ENCODE measurements at regions not wholly inside any gene's neighbourhood (a gene's known extent, or its start where the extent isn't known, plus 50 kb on each side); places are given as distances from the start of the nearest gene placed in this dataset.
A peak's percentile ranks its signal among the peaks of the same experiment; 100 is the strongest.

GRCh38 chr9:1201262-1201661 is 151.1 kb downstream of the DMRT2 start:
- TF ChIP-seq CTCF (IDR thresholded peaks at IDR 0.05; ENCODE audit: unreplicated experiment) = no peak
- no peak overlapping the region for H3K27ac Mint-ChIP-seq
- peaks cover 10% of the 10 kb centered on the region for H3K4me1 Mint-ChIP-seq
- H3K9me3 Mint-ChIP-seq = peaks cover 3% of the 10 kb centered on the region
- H3K27me3 Mint-ChIP-seq (ENCODE audit: low read depth) = peaks cover 3% of the 10 kb centered on the region
- DNase-seq (ENCODE audit: low spot score in 2 of 2, unreplicated experiment in 2 of 2) = no peak
- H3K36me3 Mint-ChIP-seq = no peaks in the 10 kb centered on the region
- H3K4me3 Mint-ChIP-seq = no peak overlapping the region

GRCh38 chr9:1201901-1202300 is 151.7 kb downstream of the DMRT2 start:
- Mint-ChIP-seq H3K4me3 (no peak overlapping the region), H3K9me3 (no peaks in the 10 kb centered on the region), H3K4me1 (peaks cover 10% of the 10 kb centered on the region), H3K27me3 (ENCODE audit: low read depth) (peaks cover 3% of the 10 kb centered on the region), H3K27ac (no peak overlapping the region), H3K36me3 (no peaks in the 10 kb centered on the region)
- TF ChIP-seq CTCF (IDR thresholded peaks at IDR 0.05; ENCODE audit: unreplicated experiment) = no peak
- no peak for DNase-seq (ENCODE audit: low spot score in 2 of 2, unreplicated experiment in 2 of 2)

DNA sequence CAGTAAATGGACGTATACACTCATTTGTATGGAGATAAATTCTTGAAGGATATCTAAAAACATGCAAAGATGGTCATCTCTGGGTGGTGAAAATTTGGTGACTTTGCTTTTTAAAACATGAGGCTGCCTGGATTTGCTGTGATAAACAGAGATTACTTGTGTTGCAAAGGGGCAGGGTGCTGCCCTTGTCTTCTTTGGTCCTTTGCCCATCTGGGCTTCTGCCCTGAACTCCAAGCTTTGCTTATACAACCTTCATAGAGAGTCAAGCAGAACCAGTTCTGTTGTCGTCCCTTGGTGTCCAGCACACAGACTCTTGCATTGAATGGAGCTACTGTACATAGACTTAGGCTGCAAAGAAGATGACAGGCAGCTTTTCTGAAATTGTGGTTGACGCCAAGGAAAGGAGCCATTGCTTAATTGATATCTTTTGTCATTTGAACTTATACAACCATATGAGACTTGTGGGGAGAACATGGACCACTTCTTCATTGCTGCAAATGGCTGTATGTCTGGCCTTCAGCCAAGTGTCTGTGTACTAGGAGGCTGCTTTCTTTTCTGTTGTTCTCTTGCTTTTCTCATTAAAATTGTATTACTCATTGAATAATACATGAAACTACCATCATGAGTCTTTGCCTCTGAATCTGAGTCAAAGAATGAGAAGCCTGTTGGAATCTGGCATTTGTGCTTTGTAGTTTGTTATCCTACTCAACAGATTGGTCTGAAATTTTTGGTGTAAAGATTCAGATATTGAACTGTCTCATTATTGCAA is 152.5 kb downstream of the DMRT2 start:
- Mint-ChIP-seq H3K27ac (no peak overlapping the region), H3K4me1 (peaks cover 7% of the 10 kb centered on the region), H3K4me3 (no peak overlapping the region), H3K9me3 (no peaks in the 10 kb centered on the region), H3K27me3 (ENCODE audit: low read depth) (peaks cover 3% of the 10 kb centered on the region), H3K36me3 (no peaks in the 10 kb centered on the region)
- no peak for TF ChIP-seq CTCF (IDR thresholded peaks at IDR 0.05; ENCODE audit: unreplicated experiment)
- no peak for DNase-seq (ENCODE audit: low spot score in 2 of 2, unreplicated experiment in 2 of 2)

DNA sequence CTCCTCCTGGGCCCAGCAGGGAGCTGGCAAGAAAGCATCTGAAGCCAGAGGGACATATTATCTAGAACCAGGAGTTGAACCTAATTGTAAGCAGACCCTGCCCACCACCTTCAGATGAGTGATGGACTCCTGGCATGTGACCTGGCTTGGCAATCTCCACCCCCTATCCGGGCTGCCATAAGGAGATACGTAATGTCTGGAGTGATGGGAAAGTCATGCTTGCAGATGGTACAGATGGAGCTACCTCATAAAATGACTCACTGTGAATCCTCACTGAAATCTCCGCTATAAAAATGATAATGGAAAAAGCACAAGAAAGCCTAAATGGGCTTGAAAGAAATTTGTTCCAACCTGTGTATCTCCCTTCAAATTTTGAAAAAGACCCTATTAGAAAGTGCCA is 157.5 kb downstream of the DMRT2 start:
- Mint-ChIP-seq H3K27me3 (ENCODE audit: low read depth) (peaks cover 1% of the 10 kb centered on the region), H3K4me3 (no peak overlapping the region), H3K9me3 (peaks cover 6% of the 10 kb centered on the region), H3K4me1 (peaks cover 4% of the 10 kb centered on the region), H3K36me3 (no peaks in the 10 kb centered on the region), H3K27ac (peak overlapping the region; percentile 11)
- no peak for TF ChIP-seq CTCF (IDR thresholded peaks at IDR 0.05; ENCODE audit: unreplicated experiment)
- DNase-seq (ENCODE audit: low spot score in 2 of 2, unreplicated experiment in 2 of 2) = no peak

GRCh38 chr9:1208157-1208556 is 158.0 kb downstream of the DMRT2 start:
- Mint-ChIP-seq H3K9me3 (peaks cover 6% of the 10 kb centered on the region), H3K27ac (peak overlapping the region; percentile 11), H3K4me3 (no peak overlapping the region), H3K36me3 (no peaks in the 10 kb centered on the region), H3K4me1 (peaks cover 4% of the 10 kb centered on the region), H3K27me3 (ENCODE audit: low read depth) (peaks cover 1% of the 10 kb centered on the region)
- no peak for DNase-seq (ENCODE audit: low spot score in 2 of 2, unreplicated experiment in 2 of 2)
- TF ChIP-seq CTCF (IDR thresholded peaks at IDR 0.05; ENCODE audit: unreplicated experiment) = no peak

Data from mesothelial cell of epicardium (in vitro differentiated cells).